GM23338 (cell line): ENCODE measurements at regions not wholly inside any gene's neighbourhood (a gene's known extent, or its start where the extent isn't known, plus 50 kb on each side); places are given as distances from the start of the nearest gene placed in this dataset.

Experiments used
- ATAC-seq: fragments of 200-7000 bp; cut with Tn5 transposase; 3 replicates; pipeline ENCODE4 v1.9.1; 2020
- DNase-seq: peaks from one replicate; pipeline ENCODE4 v3.0.0-alpha.2; 2015; ENCODE audit warnings: low spot score
- H2AFZ ChIP-seq: fragments of 200-600 bp; sonication (generic); 2 replicates; pipeline ENCODE4 v1.8.0; 2016; ENCODE audit warnings: antibody characterized with exemption, mild to moderate bottlenecking, moderate library complexity
- H3F3A ChIP-seq: fragments of 200-600 bp; sonication (generic); replicated peaks from 2 replicates; pipeline ENCODE4 v1.8.0; 2017; ENCODE audit warnings: antibody characterized with exemption, mixed run types, low read depth
- H3K27ac ChIP-seq: fragments of 200-600 bp; sonication (generic); 2 replicates; pipeline ENCODE4 v1.6.1; 2016; ENCODE audit warnings: low read depth
- H3K27me3 ChIP-seq: fragments of 200-600 bp; sonication (generic); 2 replicates; pipeline ENCODE4 v1.8.0; 2016; ENCODE audit warnings: mild to moderate bottlenecking, mixed run types, moderate library complexity; ENCODE audit not compliant: insufficient read depth
- H3K36me3 ChIP-seq: fragments of 200-600 bp; sonication (generic); 2 replicates; pipeline ENCODE4 v1.8.0; 2016; ENCODE audit warnings: mild to moderate bottlenecking; ENCODE audit not compliant: insufficient read depth
- H3K4me1 ChIP-seq: fragments of 200-600 bp; sonication (generic); 2 replicates; pipeline ENCODE4 v1.8.0; 2016; ENCODE audit warnings: mild to moderate bottlenecking, moderate library complexity; ENCODE audit not compliant: insufficient read depth
- H3K4me2 ChIP-seq: fragments of 200-600 bp; sonication (generic); 2 replicates; pipeline ENCODE4 v1.7.1; 2017; ENCODE audit warnings: mixed run types
- H3K4me3 ChIP-seq: fragments of 200-600 bp; sonication (generic); 2 replicates; pipeline ENCODE4 v1.6.1; 2016; ENCODE audit warnings: mixed run types
- H3K79me2 ChIP-seq: fragments of 200-600 bp; sonication (generic); replicated peaks from 2 replicates; pipeline ENCODE4 v1.8.0; 2017; ENCODE audit warnings: mild to moderate bottlenecking; ENCODE audit not compliant: insufficient read depth
- H3K9me2 ChIP-seq: fragments of 200-600 bp; sonication (generic); 2 replicates; pipeline ENCODE4 v1.8.0; 2017; ENCODE audit not compliant: insufficient read depth
- H4K20me1 ChIP-seq: fragments of 200-600 bp; sonication (generic); replicated peaks from 2 replicates; pipeline ENCODE4 v1.8.0; 2017; ENCODE audit warnings: mild to moderate bottlenecking; ENCODE audit not compliant: insufficient read depth
- H3K27ac Mint-ChIP-seq: 2 replicates; pipeline ENCODE4 v1.8.0; 2020; ENCODE audit warnings: inconsistent platforms, mild to moderate bottlenecking, moderate library complexity, mixed read lengths
- H3K27me3 Mint-ChIP-seq: 3 replicates; pipeline ENCODE4 v1.8.0; 2022; ENCODE audit warnings: low read depth, mild to moderate bottlenecking, moderate library complexity, mixed read lengths, inconsistent platforms; ENCODE audit not compliant: insufficient read depth, poor library complexity
- H3K36me3 Mint-ChIP-seq: 3 replicates; pipeline ENCODE4 v1.8.0; 2021; ENCODE audit warnings: low read depth, mild to moderate bottlenecking, inconsistent platforms, moderate library complexity, mixed read lengths
- H3K4me1 Mint-ChIP-seq: 3 replicates; pipeline ENCODE4 v1.8.0; 2020; ENCODE audit warnings: mild to moderate bottlenecking, inconsistent platforms, mixed read lengths
- H3K4me3 Mint-ChIP-seq: 3 replicates; pipeline ENCODE4 v1.8.0; 2021; ENCODE audit warnings: moderate library complexity, mild to moderate bottlenecking, inconsistent platforms, mixed read lengths
- H3K9me3 Mint-ChIP-seq: 3 replicates; pipeline ENCODE4 v1.8.0; 2020; ENCODE audit warnings: moderate library complexity, mild to moderate bottlenecking, inconsistent platforms, mixed read lengths
- CREB1 ChIP-seq: fragments of 250-450 bp; sonication (Bioruptor Pico); IDR thresholded peaks from 2 replicates; pipeline ENCODE4 v1.5.0; 2020; ENCODE audit warnings: low read depth, mild to moderate bottlenecking, moderate library complexity
- CTCF ChIP-seq, 2 experiments: fragments of 200-600 bp in 1 of 2; sonication (generic) in 1 of 2; conservative IDR thresholded peaks; 2 replicates each; pipeline versions ENCODE4 v1.5.1 to v1.6.1; 2016 to 2017; ENCODE audit warnings: antibody characterized with exemption in 2 of 2, low read depth in 2 of 2, mild to moderate bottlenecking in 2 of 2, moderate library complexity in 1 of 2
- EZH2 ChIP-seq: fragments of 200-600 bp; sonication (generic); IDR thresholded peaks from one replicate; pipeline ENCODE4 v1.8.0; 2017; ENCODE audit warnings: antibody characterized with exemption, mild to moderate bottlenecking, low read depth; ENCODE audit not compliant: unreplicated experiment
- EZH2phosphoT487 ChIP-seq: fragments of 200-600 bp; sonication (generic); IDR thresholded peaks from one replicate; pipeline ENCODE4 v1.8.1; 2018; ENCODE audit warnings: antibody characterized with exemption; ENCODE audit not compliant: unreplicated experiment
- JUNB ChIP-seq: IDR thresholded peaks from one replicate; pipeline ENCODE4 v1.6.1; 2016; ENCODE audit warnings: antibody characterized with exemption; ENCODE audit not compliant: unreplicated experiment
- POLR2AphosphoS5 ChIP-seq: IDR thresholded peaks from 2 replicates; pipeline ENCODE4 v1.6.1; 2016; ENCODE audit warnings: antibody characterized with exemption, low read depth
- TF ChIP-seq, protein P1 (sequence below): fragments of 250-450 bp; sonication (Bioruptor Pico); IDR thresholded peaks from 2 replicates; pipeline ENCODE4 v1.5.0; 2020; ENCODE audit warnings: mild to moderate bottlenecking, moderate library complexity
- TF ChIP-seq, protein P2 (sequence below): IDR thresholded peaks from 2 replicates; pipeline ENCODE4 v1.6.1; 2016; ENCODE audit warnings: antibody characterized with exemption

DNA sequence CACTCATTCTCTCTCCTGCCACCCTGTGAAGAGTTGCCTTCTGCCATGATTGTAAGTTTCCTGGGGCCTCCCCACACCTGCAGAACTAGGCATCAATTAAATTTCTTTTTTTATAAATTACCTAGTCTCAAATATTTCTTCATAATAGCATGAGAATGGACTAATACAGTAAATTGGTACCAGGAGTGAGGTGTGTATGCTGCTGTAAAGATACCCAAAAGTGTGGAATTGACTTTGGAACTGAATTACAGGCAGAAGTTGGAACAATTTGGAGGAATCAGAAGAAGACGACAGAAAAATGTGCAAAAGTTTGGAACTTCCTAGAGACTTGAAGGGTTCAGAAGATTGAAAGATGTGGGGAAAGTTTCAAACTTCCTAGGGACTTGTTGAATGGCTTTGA is 308.1 kb upstream of the TMPRSS15 start:
- Mint-ChIP-seq H3K4me3 (no peak overlapping the region), H3K27ac (no peak overlapping the region), H3K4me1 (no peaks in the 10 kb centered on the region), H3K36me3 (peaks cover 7% of the 10 kb centered on the region; the same call in 2 of the 3 replicates), H3K27me3 (no peaks in the 10 kb centered on the region), H3K9me3 (peaks cover 15% of the 10 kb centered on the region)
- 0 out of 2 replicates have a peak, but pooled peaks cover 3% of the 10 kb centered on the region for H3K9me2 ChIP-seq
- no peak overlapping the region for H3K27ac ChIP-seq
- no peak overlapping the region for H2AFZ ChIP-seq
- no peaks in the 10 kb centered on the region for H3F3A ChIP-seq
- 0 out of 2 replicates have a peak, but pooled peaks cover 3% of the 10 kb centered on the region for H3K36me3 ChIP-seq
- no peaks in the 10 kb centered on the region for H4K20me1 ChIP-seq
- no peaks in the 10 kb centered on the region for H3K27me3 ChIP-seq
- no peak overlapping the region for H3K4me3 ChIP-seq
- no peaks in the 10 kb centered on the region for H3K79me2 ChIP-seq
- no peak for DNase-seq
- H3K4me2 ChIP-seq = no peak overlapping the region
- no peak for ATAC-seq
- H3K4me1 ChIP-seq = no peaks in the 10 kb centered on the region
- TF ChIP-seq EZH2phosphoT487 (no peak), JUNB (no peak), POLR2AphosphoS5 (no peak), EZH2 (no peak), CTCF (conservative IDR thresholded peaks at IDR 0.05; ENCODE audit: low read depth in 2 of 2) (no peak), CREB1 (CRISPR knock-in tag) (no peak)
- TF ChIP-seq, protein P1, sequence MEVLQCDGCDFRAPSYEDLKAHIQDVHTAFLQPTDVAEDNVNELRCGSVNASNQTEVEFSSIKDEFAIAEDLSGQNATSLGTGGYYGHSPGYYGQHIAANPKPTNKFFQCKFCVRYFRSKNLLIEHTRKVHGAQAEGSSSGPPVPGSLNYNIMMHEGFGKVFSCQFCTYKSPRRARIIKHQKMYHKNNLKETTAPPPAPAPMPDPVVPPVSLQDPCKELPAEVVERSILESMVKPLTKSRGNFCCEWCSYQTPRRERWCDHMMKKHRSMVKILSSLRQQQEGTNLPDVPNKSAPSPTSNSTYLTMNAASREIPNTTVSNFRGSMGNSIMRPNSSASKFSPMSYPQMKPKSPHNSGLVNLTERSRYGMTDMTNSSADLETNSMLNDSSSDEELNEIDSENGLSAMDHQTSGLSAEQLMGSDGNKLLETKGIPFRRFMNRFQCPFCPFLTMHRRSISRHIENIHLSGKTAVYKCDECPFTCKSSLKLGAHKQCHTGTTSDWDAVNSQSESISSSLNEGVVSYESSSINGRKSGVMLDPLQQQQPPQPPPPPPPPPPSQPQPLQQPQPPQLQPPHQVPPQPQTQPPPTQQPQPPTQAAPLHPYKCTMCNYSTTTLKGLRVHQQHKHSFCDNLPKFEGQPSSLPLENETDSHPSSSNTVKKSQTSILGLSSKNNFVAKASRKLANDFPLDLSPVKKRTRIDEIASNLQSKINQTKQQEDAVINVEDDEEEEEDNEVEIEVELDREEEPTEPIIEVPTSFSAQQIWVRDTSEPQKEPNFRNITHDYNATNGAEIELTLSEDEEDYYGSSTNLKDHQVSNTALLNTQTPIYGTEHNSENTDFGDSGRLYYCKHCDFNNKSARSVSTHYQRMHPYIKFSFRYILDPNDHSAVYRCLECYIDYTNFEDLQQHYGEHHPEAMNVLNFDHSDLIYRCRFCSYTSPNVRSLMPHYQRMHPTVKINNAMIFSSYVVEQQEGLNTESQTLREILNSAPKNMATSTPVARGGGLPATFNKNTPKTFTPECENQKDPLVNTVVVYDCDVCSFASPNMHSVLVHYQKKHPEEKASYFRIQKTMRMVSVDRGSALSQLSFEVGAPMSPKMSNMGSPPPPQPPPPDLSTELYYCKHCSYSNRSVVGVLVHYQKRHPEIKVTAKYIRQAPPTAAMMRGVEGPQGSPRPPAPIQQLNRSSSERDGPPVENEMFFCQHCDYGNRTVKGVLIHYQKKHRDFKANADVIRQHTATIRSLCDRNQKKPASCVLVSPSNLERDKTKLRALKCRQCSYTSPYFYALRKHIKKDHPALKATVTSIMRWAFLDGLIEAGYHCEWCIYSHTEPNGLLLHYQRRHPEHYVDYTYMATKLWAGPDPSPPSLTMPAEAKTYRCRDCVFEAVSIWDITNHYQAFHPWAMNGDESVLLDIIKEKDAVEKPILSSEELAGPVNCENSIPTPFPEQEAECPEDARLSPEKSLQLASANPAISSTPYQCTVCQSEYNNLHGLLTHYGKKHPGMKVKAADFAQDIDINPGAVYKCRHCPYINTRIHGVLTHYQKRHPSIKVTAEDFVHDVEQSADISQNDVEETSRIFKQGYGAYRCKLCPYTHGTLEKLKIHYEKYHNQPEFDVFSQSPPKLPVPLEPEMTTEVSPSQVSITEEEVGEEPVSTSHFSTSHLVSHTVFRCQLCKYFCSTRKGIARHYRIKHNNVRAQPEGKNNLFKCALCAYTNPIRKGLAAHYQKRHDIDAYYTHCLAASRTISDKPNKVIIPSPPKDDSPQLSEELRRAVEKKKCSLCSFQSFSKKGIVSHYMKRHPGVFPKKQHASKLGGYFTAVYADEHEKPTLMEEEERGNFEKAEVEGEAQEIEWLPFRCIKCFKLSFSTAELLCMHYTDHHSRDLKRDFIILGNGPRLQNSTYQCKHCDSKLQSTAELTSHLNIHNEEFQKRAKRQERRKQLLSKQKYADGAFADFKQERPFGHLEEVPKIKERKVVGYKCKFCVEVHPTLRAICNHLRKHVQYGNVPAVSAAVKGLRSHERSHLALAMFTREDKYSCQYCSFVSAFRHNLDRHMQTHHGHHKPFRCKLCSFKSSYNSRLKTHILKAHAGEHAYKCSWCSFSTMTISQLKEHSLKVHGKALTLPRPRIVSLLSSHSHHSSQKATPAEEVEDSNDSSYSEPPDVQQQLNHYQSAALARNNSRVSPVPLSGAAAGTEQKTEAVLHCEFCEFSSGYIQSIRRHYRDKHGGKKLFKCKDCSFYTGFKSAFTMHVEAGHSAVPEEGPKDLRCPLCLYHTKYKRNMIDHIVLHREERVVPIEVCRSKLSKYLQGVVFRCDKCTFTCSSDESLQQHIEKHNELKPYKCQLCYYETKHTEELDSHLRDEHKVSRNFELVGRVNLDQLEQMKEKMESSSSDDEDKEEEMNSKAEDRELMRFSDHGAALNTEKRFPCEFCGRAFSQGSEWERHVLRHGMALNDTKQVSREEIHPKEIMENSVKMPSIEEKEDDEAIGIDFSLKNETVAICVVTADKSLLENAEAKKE (CRISPR knock-in tag) = no peak
- TF ChIP-seq, protein P2, sequence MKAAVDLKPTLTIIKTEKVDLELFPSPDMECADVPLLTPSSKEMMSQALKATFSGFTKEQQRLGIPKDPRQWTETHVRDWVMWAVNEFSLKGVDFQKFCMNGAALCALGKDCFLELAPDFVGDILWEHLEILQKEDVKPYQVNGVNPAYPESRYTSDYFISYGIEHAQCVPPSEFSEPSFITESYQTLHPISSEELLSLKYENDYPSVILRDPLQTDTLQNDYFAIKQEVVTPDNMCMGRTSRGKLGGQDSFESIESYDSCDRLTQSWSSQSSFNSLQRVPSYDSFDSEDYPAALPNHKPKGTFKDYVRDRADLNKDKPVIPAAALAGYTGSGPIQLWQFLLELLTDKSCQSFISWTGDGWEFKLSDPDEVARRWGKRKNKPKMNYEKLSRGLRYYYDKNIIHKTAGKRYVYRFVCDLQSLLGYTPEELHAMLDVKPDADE = no peak
